DND-41 (cell line): ENCODE measurements at regions not wholly inside any gene's neighbourhood (a gene's known extent, or its start where the extent isn't known, plus 50 kb on each side); places are given as distances from the start of the nearest gene placed in this dataset.

Experiments
- EZH2 ChIP-seq: IDR thresholded peaks from 3 replicates; pipeline ENCODE4 v1.6.1; 2012; ENCODE audit warnings: borderline replicate concordance, low read depth, mild to moderate bottlenecking, moderate library complexity, low read length, inconsistent platforms; ENCODE audit not compliant: severe bottlenecking
- TF ChIP-seq, protein P1 (sequence below): IDR thresholded peaks from 2 replicates; pipeline ENCODE4 v1.5.1; 2012; ENCODE audit warnings: borderline replicate concordance, low read length, moderate library complexity, mild to moderate bottlenecking; ENCODE audit not compliant: poor library complexity, severe bottlenecking; ENCODE audit errors: extremely low read depth

DNA sequence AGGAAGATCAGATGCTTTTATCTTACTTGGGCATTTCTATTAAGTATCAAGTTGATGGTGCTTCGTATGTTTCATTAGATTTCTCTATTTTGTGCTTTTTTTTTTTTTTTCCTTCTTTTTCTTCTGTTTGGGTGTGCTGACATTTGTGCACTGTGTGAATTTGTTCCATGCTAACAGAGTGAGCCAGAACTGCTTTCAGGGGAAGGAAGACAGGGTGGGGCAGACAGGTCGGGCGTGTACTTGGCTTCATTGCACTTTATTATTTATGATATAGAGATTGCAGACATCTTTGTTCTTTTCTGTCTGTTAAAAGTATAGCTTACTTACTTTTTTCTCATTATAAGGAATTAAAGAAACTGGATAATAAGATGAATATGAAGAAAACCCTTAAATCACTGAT, 112.2 kb downstream of the FGF18 start:
- TF ChIP-seq EZH2 = no peak
- TF ChIP-seq, protein P1, sequence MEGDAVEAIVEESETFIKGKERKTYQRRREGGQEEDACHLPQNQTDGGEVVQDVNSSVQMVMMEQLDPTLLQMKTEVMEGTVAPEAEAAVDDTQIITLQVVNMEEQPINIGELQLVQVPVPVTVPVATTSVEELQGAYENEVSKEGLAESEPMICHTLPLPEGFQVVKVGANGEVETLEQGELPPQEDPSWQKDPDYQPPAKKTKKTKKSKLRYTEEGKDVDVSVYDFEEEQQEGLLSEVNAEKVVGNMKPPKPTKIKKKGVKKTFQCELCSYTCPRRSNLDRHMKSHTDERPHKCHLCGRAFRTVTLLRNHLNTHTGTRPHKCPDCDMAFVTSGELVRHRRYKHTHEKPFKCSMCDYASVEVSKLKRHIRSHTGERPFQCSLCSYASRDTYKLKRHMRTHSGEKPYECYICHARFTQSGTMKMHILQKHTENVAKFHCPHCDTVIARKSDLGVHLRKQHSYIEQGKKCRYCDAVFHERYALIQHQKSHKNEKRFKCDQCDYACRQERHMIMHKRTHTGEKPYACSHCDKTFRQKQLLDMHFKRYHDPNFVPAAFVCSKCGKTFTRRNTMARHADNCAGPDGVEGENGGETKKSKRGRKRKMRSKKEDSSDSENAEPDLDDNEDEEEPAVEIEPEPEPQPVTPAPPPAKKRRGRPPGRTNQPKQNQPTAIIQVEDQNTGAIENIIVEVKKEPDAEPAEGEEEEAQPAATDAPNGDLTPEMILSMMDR = no peak
